T-helper 1 cell (primary cell): ENCODE measurements at regions not wholly inside any gene's neighbourhood (a gene's known extent, or its start where the extent isn't known, plus 50 kb on each side); places are given as distances from the start of the nearest gene placed in this dataset.
"Not testable (repeated sequence)": the region's sequence is repeated elsewhere in the genome, so short reads cannot be mapped to it uniquely, and the experiment has no call there.

Experiments used
- DNase-seq, 5 donors: peaks; one replicate each; pipeline ENCODE4 v3.0.0-alpha.2; 2012 to 2020

DNA sequence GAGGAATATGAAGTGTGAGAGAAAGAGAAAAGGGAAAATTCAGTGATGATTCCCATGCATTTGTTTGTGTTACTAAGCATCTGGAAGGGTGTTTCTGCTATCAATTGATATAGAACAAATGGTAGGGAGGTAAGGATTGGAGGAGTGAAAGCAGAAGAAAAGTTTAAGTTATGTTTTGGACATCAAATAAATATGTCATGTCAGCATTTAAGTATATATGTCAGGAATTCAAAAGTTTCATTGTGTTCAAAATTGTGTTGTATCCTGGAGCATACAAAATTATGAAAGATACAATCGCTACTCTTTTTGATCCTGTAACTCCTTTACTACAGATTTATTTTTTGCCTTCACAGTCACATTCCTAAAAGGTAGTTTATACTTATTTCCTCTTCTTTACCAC is 885.8 kb downstream of the KCNA4 start:
- no peak for DNase-seq

DNA sequence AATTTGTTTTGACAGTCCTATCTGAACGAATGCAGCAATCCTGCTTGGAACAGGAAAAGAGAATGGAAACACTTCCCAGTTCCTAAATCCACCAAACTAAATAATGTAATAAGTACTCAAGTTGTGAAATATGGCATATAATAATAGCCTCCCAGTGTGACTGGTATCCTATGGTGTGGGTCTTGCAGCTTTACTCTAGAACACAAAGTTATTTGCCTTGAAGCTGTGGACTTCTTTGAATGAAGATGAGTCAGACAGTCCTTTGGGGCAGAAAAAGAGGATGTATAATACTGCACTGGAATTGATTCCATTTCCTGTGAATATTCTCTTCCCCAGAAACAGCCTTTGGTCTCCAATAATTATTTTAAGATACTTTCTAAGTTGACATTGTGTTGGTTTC is 887.0 kb downstream of the KCNA4 start:
- DNase-seq, result no peak

DNA sequence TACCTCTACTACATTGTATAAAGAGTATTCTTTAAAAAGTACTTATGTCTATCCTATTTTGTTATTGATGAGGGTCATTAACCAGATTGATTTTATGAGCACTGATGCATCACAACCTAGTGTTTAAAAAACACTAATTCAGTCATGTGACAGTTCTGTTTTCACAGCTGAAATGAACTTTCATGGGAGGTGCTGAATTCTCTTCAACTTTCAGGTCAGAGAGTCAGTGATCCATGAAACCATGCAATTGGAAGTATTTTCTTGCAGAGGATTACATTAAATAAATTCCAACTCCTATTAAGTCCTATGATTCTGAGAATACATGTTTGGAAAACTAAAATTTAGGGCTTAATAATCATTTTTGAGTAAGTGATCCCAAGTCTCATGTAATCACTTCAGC is 889.4 kb downstream of the KCNA4 start:
- no peak for DNase-seq

GRCh38 chr11:29125606-29126005 is 891.2 kb downstream of the KCNA4 start:
- no peak for DNase-seq

DNA sequence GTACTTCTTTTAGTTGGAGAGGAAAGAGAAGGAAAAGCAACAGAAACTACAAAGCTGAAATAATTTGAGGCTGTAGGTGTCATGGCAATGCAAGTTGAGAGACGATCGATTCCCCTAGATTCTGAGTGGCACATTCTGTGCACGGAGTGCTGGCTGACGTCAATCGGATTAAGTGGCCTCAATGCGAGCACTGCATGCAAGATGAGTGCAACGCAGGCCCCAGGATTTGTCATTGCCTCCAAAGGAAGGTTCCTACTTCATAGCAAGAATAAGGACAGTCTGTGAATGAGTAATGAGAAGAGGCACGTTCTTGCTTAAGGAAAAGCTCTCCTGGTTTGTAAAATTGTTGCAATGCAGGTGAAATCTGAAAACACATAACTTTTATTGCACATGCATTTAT is 892.4 kb downstream of the KCNA4 start:
- DNase-seq, result no peak

- DNase-seq, result no peak
Measured at GRCh38 chr11:29119707-29120618, 896.9 kb downstream of the KCNA4 start.

- no peak for DNase-seq
Measured at GRCh38 chr11:29119116-29119515, 897.7 kb downstream of the KCNA4 start.

DNA sequence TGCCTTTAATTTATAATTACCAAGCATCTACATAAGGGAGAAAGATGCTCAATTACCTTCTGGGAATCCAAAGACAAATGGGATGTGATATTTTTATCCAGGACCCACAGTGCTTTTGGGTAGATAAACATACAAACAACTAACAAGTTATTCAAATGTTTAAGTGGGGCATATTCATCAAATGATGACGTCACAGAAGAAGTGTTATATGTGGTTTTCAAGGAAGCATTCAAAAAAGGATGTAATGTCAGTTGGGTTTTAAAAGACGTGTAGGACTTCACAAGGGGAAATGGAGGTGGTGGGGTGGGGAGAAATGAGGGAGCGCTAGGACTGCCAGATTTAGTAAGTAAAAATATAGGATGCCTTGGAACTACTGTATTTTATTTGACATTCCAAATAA is 915.9 kb downstream of the KCNA4 start:
- DNase-seq, result no peak

DNA sequence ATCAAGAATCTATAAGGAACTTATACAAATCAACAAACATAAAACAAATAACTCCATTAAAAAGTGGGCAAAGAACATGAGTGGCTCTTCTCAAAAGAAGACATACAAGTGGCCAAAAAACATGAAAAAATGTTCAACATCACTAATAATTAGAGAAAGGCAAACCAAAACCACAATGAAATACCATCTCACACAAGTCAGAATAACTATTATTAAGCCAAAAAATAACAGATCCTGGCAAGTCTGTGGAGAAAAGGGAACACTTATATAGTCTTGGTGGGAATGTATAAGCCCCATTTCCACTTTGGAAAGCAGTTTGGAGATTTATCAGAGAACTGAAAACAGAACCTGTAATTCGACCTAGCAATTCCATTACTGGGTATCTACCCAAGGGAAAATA is 921.0 kb downstream of the KCNA4 start:
- no peak for DNase-seq

DNA sequence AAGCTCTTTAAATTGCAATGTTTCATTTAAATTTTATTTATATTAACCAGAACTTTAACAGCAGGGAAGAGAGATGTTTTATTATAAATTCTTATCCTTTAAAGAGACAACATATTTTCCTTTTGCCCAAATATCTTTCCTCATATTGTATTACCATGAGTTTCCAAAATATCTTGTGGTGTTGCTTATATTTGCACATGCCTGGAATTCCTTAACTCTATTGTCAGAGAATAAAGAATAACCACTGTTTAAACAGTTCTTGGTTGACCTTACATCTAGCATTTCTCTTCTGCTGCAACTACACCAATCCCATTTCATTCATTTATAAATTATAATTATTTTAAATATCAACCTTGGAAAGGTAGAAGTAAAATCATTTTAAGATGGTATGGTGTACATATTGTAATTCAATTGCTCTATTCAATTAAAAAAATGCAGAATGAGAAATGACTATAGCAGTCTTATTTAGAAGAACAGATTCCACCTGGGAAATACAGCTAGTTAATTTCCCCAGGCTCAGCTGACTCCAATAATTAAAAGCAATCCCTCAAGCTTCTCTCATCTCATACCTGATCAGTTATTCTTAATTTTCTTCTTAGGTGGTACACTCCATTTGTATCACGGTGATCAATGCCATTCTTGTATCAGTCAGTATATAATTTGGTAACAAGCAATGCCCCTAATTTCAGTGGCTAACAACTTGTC is 923.3 kb downstream of the KCNA4 start:
- DNase-seq, result no peak

DNA sequence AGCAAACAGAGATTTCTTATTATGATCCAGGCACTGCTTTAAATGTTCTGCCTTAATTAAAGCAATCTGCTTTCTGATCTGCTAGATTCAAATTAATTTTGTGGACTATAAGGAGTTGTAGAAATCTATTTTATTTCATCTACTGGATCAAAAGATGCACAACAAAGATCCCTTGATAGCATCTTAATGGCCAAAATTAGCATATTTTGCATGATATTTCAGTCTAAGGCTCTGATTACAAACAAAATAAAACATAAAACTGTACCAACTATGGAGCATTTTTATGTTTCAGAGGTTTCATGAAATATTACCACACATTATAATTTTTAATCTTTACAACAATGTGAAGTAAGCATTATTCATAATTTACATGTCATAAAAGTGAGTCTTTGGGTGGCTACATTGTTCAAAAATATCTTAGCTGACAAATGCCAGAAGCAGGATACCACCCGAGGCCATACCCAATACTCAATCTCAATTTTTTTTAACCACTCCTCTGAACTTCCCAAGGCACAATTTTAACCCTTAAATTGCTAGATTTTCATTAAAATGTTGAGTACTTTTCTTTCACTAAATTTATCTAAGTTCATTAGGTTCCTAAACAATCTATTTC is 929.5 kb downstream of the KCNA4 start:
- no peak for DNase-seq

DNA sequence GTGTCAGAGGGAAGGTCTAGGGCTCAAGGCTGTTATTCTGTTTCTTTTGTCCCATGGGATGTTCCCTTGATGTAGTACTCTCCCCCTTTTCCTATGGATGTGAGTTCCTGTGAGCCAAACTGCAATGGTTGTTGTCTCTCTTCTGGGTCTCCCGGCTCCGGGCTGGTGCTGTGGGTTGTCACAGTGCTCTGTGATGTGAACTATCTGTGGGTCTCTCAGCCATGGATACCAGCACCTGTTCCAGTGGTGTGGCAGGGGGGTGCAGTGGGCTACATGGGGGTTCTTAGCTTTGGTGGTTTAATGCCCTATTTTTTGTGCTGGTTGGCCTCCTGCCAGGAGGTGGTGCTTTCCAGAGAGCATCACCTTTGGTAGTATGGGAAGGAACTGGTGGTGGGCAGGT is 941.1 kb downstream of the KCNA4 start:
- DNase-seq, result no peak

GRCh38 chr11:29063630-29064361 is 953.0 kb downstream of the KCNA4 start:
- DNase-seq, result no peak

DNA sequence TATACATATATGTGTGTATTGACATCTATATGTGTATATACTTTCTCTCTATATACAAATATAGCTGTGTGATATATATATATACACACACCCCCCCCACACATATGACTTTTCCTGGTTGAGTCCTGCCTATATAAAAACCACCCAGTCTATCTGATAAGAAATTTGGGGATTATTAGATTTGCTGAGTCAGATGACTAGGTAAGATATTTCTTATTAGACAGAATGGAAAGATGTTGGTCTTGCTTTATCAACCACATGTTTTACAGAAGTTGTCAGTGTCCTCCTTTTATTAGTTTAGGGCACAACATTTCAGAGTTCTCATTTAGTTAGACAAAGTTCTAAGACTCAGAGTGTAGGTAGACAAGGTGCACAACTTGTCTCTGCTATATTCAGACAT is 953.3 kb downstream of the METTL15 start:
- DNase-seq, result no peak

DNA sequence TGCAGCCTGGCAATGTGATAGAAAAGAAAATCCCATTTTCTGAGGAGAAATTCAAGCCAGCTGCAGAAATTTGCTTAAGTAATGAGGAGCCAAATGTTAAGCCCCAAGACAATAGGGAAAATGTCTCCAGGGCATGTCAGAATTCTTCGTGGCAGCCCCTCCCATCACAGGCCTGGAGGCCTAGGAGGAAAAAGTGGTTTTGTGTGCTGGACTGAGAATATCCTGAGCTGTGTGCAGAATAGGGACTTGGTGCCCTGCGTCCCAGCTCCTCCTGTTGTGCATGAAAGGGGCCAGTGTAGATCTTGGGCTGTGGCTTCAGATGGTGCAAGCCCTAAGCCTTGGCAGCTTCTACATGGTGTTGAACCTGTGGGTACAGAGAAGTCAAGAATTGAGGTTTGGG is 948.3 kb downstream of the METTL15 start:
- not testable (repeated sequence) for DNase-seq

DNA sequence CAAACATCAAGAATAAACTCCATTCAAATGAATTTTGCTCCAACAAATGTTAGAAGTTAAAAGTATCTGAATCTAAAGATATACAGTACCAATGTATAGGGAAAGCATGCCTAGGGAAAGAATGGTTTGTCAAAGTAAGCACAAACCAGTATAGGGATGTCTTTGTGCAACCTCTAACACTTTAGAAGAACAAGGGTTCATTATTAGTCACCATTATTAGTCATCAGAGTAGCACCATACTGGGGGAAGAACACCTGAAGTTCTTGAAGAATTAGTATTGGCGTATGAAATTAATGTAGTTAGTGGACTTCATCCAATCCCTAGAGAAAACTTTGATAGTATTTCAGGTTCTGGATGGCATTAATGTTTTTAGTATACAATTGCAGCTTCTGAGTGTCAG is 943.7 kb downstream of the METTL15 start:
- DNase-seq, result no peak

GRCh38 chr11:29050962-29051361 is 942.8 kb downstream of the METTL15 start:
- not testable (repeated sequence) for DNase-seq

GRCh38 chr11:29040489-29040888 is 932.3 kb downstream of the METTL15 start:
- no peak for DNase-seq

GRCh38 chr11:29032384-29033149 is 924.4 kb downstream of the METTL15 start:
- DNase-seq, result no peak

DNA sequence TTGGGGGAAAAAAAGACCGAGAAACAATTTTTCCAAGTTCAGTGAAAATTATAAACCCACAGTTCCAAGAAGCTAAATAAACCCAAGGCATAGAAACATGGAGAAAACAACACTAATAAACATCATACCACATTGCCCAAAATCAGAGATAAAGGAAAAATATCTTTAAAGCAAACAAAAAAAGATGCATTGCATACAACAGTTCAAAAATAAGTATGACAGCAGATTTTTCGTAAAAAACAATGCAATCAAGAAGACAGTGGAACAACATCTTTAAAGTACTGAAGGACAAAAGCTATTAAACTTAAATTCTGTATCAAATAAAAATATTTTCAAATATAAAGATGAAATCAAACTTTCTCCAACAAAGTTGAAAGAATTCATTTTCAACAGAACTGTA is 921.3 kb downstream of the METTL15 start:
- no peak for DNase-seq

DNA sequence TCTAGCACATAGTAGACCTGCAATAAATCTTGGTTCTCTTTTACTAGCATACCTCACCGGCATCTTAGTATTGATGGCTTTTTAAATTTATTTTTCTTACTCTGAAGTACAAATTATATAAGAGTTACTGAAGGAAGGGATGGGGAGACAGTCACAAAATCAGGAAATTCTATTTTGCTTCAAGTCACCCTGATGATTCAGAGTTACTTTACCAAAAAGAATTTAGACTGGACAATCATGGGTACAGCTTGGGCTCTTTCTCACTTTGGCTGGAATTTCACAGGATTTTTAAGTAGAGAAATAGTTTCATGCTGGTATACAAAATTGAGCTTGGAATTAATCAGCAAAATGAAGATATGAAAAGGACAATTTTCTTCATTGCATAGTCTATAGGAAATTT is 919.2 kb downstream of the METTL15 start:
- no peak for DNase-seq

GRCh38 chr11:29026286-29026685 is 918.1 kb downstream of the METTL15 start:
- no peak for DNase-seq
